ENCODE measurements at regions not wholly inside any gene's neighbourhood (a gene's known extent, or its start where the extent isn't known, plus 50 kb on each side); places are given as distances from the start of the nearest gene placed in this dataset.

- Histone ChIP-seq H3K36me3 (ENCODE audit: control insufficient read depth, insufficient read depth, low read length) (no peaks in the 10 kb centered on the region), H3K4me3 (ENCODE audit: low read length) (no peak overlapping the region), H3K27ac (ENCODE audit: low read depth, low read length) (no peak overlapping the region), H3K9ac (ENCODE audit: low read length) (no peak overlapping the region), H3K27me3 (ENCODE audit: control insufficient read depth, insufficient read depth, low read length) (no peaks in the 10 kb centered on the region), H3K4me1 (ENCODE audit: control insufficient read depth, insufficient read depth, low read length) (no peaks in the 10 kb centered on the region)
Measured at GRCh38 chr1:58084266-58084665, 462.3 kb downstream of the OMA1 start.

GRCh38 chr1:58082596-58082995, 463.9 kb downstream of the OMA1 start:
- H3K9ac ChIP-seq (ENCODE audit: low read length): no peak overlapping the region
- H3K27ac ChIP-seq (ENCODE audit: low read depth, low read length): no peak overlapping the region
- H3K4me1 ChIP-seq (ENCODE audit: control insufficient read depth, insufficient read depth, low read length): no peaks in the 10 kb centered on the region
- no peaks in the 10 kb centered on the region for H3K36me3 ChIP-seq (ENCODE audit: control insufficient read depth, insufficient read depth, low read length)
- no peaks in the 10 kb centered on the region for H3K27me3 ChIP-seq (ENCODE audit: control insufficient read depth, insufficient read depth, low read length)
- H3K4me3 ChIP-seq (ENCODE audit: low read length): no peak overlapping the region

- H3K27me3 ChIP-seq (ENCODE audit: control insufficient read depth, insufficient read depth, low read length): no peaks in the 10 kb centered on the region
- H3K27ac ChIP-seq (ENCODE audit: low read depth, low read length): no peak overlapping the region
- H3K4me1 ChIP-seq (ENCODE audit: control insufficient read depth, insufficient read depth, low read length): no peaks in the 10 kb centered on the region
- no peak overlapping the region for H3K4me3 ChIP-seq (ENCODE audit: low read length)
- H3K9ac ChIP-seq (ENCODE audit: low read length): no peak overlapping the region
- H3K36me3 ChIP-seq (ENCODE audit: control insufficient read depth, insufficient read depth, low read length): no peaks in the 10 kb centered on the region
Measured at GRCh38 chr1:58076258-58076657, 470.3 kb downstream of the OMA1 start.

GRCh38 chr1:58075188-58075578, 471.3 kb downstream of the OMA1 start:
- H3K4me1 ChIP-seq (ENCODE audit: control insufficient read depth, insufficient read depth, low read length): no peaks in the 10 kb centered on the region
- H3K36me3 ChIP-seq (ENCODE audit: control insufficient read depth, insufficient read depth, low read length): no peaks in the 10 kb centered on the region
- no peaks in the 10 kb centered on the region for H3K27me3 ChIP-seq (ENCODE audit: control insufficient read depth, insufficient read depth, low read length)
- H3K9ac ChIP-seq (ENCODE audit: low read length): no peak overlapping the region
- H3K27ac ChIP-seq (ENCODE audit: low read depth, low read length): no peak overlapping the region
- H3K4me3 ChIP-seq (ENCODE audit: low read length): no peak overlapping the region

- no peaks in the 10 kb centered on the region for H3K27me3 ChIP-seq (ENCODE audit: control insufficient read depth, insufficient read depth, low read length)
- no peak overlapping the region for H3K9ac ChIP-seq (ENCODE audit: low read length)
- no peak overlapping the region for H3K27ac ChIP-seq (ENCODE audit: low read depth, low read length)
- no peaks in the 10 kb centered on the region for H3K4me1 ChIP-seq (ENCODE audit: control insufficient read depth, insufficient read depth, low read length)
- no peak overlapping the region for H3K4me3 ChIP-seq (ENCODE audit: low read length)
- H3K36me3 ChIP-seq (ENCODE audit: control insufficient read depth, insufficient read depth, low read length): no peaks in the 10 kb centered on the region
Measured at GRCh38 chr1:58072450-58072849, 474.1 kb downstream of the OMA1 start.

- H3K27me3 ChIP-seq (ENCODE audit: control insufficient read depth, insufficient read depth, low read length): no peaks in the 10 kb centered on the region
- no peak overlapping the region for H3K9ac ChIP-seq (ENCODE audit: low read length)
Measured at GRCh38 chr1:58067082-58067481, 479.4 kb downstream of the OMA1 start.

GRCh38 chr1:58065520-58065919, 481.0 kb downstream of the OMA1 start:
- H3K4me1 ChIP-seq (ENCODE audit: control insufficient read depth, insufficient read depth, low read length): no peaks in the 10 kb centered on the region
- H3K27ac ChIP-seq (ENCODE audit: low read depth, low read length): no peak overlapping the region
- no peaks in the 10 kb centered on the region for H3K36me3 ChIP-seq (ENCODE audit: control insufficient read depth, insufficient read depth, low read length)
- no peak overlapping the region for H3K4me3 ChIP-seq (ENCODE audit: low read length)
- no peaks in the 10 kb centered on the region for H3K27me3 ChIP-seq (ENCODE audit: control insufficient read depth, insufficient read depth, low read length)
- no peak overlapping the region for H3K9ac ChIP-seq (ENCODE audit: low read length)

More at GRCh38 chr1:58067082-58067481, 479.4 kb downstream of the OMA1 start:
- no peaks in the 10 kb centered on the region for H3K36me3 ChIP-seq (ENCODE audit: control insufficient read depth, insufficient read depth, low read length)
- no peak overlapping the region for H3K4me3 ChIP-seq (ENCODE audit: low read length)
- no peak overlapping the region for H3K27ac ChIP-seq (ENCODE audit: low read depth, low read length)
- H3K4me1 ChIP-seq (ENCODE audit: control insufficient read depth, insufficient read depth, low read length): no peaks in the 10 kb centered on the region

- no peak overlapping the region for H3K9ac ChIP-seq (ENCODE audit: low read length)
Measured at GRCh38 chr1:58064166-58064565, 482.4 kb downstream of the OMA1 start.

GRCh38 chr1:58063095-58063494, 483.4 kb downstream of the OMA1 start:
- H3K27ac ChIP-seq (ENCODE audit: low read depth, low read length): no peak overlapping the region
- H3K4me1 ChIP-seq (ENCODE audit: control insufficient read depth, insufficient read depth, low read length): no peaks in the 10 kb centered on the region
- no peak overlapping the region for H3K9ac ChIP-seq (ENCODE audit: low read length)
- no peaks in the 10 kb centered on the region for H3K27me3 ChIP-seq (ENCODE audit: control insufficient read depth, insufficient read depth, low read length)
- H3K36me3 ChIP-seq (ENCODE audit: control insufficient read depth, insufficient read depth, low read length): no peaks in the 10 kb centered on the region
- no peak overlapping the region for H3K4me3 ChIP-seq (ENCODE audit: low read length)

More at GRCh38 chr1:58064166-58064565, 482.4 kb downstream of the OMA1 start:
- no peak overlapping the region for H3K4me3 ChIP-seq (ENCODE audit: low read length)
- H3K4me1 ChIP-seq (ENCODE audit: control insufficient read depth, insufficient read depth, low read length): no peaks in the 10 kb centered on the region
- no peaks in the 10 kb centered on the region for H3K27me3 ChIP-seq (ENCODE audit: control insufficient read depth, insufficient read depth, low read length)
- no peak overlapping the region for H3K27ac ChIP-seq (ENCODE audit: low read depth, low read length)
- no peaks in the 10 kb centered on the region for H3K36me3 ChIP-seq (ENCODE audit: control insufficient read depth, insufficient read depth, low read length)

GRCh38 chr1:58062635-58063034, 483.9 kb downstream of the OMA1 start:
- H3K27ac ChIP-seq (ENCODE audit: low read depth, low read length): no peak overlapping the region
- no peaks in the 10 kb centered on the region for H3K36me3 ChIP-seq (ENCODE audit: control insufficient read depth, insufficient read depth, low read length)
- no peak overlapping the region for H3K4me3 ChIP-seq (ENCODE audit: low read length)
- H3K27me3 ChIP-seq (ENCODE audit: control insufficient read depth, insufficient read depth, low read length): no peaks in the 10 kb centered on the region
- no peak overlapping the region for H3K9ac ChIP-seq (ENCODE audit: low read length)
- H3K4me1 ChIP-seq (ENCODE audit: control insufficient read depth, insufficient read depth, low read length): no peaks in the 10 kb centered on the region

GRCh38 chr1:58060559-58061170, 485.9 kb downstream of the OMA1 start:
- no peaks in the 10 kb centered on the region for H3K27me3 ChIP-seq (ENCODE audit: control insufficient read depth, insufficient read depth, low read length)
- no peak overlapping the region for H3K27ac ChIP-seq (ENCODE audit: low read depth, low read length)
- H3K36me3 ChIP-seq (ENCODE audit: control insufficient read depth, insufficient read depth, low read length): no peaks in the 10 kb centered on the region
- no peaks in the 10 kb centered on the region for H3K4me1 ChIP-seq (ENCODE audit: control insufficient read depth, insufficient read depth, low read length)
- H3K9ac ChIP-seq (ENCODE audit: low read length): no peak overlapping the region
- H3K4me3 ChIP-seq (ENCODE audit: low read length): no peak overlapping the region

GRCh38 chr1:58059789-58060188, 486.7 kb downstream of the OMA1 start:
- H3K27me3 ChIP-seq (ENCODE audit: control insufficient read depth, insufficient read depth, low read length): no peaks in the 10 kb centered on the region
- H3K36me3 ChIP-seq (ENCODE audit: control insufficient read depth, insufficient read depth, low read length): no peaks in the 10 kb centered on the region
- H3K9ac ChIP-seq (ENCODE audit: low read length): no peak overlapping the region
- H3K4me3 ChIP-seq (ENCODE audit: low read length): no peak overlapping the region
- H3K4me1 ChIP-seq (ENCODE audit: control insufficient read depth, insufficient read depth, low read length): no peaks in the 10 kb centered on the region
- H3K27ac ChIP-seq (ENCODE audit: low read depth, low read length): no peak overlapping the region

GRCh38 chr1:58058323-58058722, 488.2 kb downstream of the OMA1 start:
- H3K4me1 ChIP-seq (ENCODE audit: control insufficient read depth, insufficient read depth, low read length): no peaks in the 10 kb centered on the region
- H3K27ac ChIP-seq (ENCODE audit: low read depth, low read length): no peak overlapping the region
- no peaks in the 10 kb centered on the region for H3K27me3 ChIP-seq (ENCODE audit: control insufficient read depth, insufficient read depth, low read length)
- H3K9ac ChIP-seq (ENCODE audit: low read length): no peak overlapping the region
- no peaks in the 10 kb centered on the region for H3K36me3 ChIP-seq (ENCODE audit: control insufficient read depth, insufficient read depth, low read length)
- no peak overlapping the region for H3K4me3 ChIP-seq (ENCODE audit: low read length)

All from rectal smooth muscle tissue (tissue), 1 donor.